ENCODE measurements at regions not wholly inside any gene's neighbourhood (a gene's known extent, or its start where the extent isn't known, plus 50 kb on each side); places are given as distances from the start of the nearest gene placed in this dataset.

DNA sequence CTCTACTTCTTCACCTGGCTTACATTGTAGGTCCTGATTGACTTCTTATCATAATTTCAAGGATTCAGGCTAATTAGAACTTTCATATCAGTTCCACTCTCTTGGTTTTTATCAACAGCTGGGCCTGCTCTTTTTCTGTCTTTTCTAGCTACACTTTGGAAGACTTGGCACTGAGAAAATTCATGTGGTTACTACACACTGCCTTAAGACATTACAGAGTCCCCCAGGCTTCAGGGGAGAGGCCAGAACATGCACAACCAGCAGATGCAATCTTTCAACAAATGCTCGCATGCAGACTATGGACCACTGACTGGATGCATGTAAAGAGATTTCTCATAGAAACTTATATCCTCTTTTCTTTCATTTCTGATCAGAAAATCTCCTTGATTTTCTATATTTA lies 423.5 kb downstream of the TUSC7 start:
- no peak for DNase-seq

DNA sequence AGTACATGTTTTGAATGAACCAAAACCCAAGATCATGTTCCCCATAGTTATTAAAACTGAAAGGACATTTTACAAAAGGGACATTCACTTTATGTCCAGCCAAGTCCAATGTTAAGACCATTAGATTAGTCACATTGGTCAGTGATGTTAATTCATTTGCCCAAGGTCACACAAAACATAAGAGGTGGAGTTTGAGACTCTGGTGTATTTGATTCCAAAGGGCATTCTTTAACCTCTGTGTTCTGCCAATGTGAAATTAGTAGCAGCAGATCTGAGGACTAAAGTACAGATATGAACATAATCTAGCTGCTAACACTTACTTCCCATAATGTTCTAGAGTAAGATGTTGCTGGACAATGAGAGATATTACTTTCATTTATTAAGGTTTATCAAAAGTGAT lies 425.6 kb downstream of the TUSC7 start:
- DNase-seq, result no peak

DNA sequence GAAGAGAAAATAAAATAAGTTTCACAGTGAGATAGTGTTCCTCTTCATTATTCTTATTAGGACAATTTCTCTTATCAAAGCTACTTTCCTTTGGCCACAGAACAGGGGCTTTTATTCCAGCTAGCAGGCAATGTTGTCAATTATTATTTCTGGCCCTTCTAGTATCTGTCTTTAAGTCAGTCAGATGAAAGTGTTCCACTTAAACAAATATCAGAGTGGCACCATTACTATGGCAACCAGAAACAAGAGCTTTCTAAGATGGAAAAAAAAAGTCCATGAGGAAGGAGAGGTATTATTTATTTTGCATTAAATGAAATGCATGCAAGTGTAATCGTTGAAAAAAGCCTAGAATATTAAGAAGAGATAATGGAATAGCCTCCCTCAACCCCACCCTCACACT lies 426.4 kb downstream of the TUSC7 start:
- DNase-seq, result no peak

DNA sequence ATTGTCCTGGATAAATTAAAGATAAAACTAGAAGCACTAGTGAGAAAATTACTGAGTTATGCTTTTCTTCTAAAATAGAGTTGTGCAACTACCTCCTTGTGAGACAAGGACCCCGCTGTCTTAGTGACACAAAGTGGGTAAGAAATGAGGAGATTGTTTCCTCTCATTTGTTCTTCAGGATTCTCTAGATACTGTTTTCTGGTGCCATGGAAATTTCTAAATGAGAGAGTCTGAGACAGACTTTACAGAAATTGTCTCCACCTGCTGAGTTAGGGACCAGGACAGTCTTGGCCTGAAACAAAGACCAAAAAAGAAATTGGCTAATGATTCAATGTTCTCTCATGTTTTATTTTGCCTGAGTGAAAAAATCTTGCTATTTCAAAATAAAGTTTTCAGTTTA lies 427.5 kb downstream of the TUSC7 start:
- DNase-seq, result no peak

DNA sequence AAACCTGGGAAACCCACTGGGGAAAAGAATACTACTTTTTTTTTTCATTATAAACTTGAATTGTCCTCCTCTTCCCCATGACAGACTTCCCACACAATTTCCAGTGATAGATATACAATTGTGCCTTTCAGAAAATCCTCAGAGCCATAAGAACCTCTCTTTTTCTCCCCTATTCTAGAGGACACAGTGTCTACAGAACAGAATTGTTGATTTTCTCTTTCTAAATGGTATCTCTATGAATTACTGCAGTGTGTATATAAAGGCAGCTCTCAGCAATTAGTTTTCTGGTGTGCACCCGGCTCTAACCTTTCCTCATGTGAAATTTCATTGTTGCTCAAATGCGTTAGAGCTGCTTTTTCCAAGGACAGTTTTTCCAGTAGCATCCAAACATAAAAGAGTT lies 430.1 kb downstream of the TUSC7 start:
- no peak for DNase-seq

DNA sequence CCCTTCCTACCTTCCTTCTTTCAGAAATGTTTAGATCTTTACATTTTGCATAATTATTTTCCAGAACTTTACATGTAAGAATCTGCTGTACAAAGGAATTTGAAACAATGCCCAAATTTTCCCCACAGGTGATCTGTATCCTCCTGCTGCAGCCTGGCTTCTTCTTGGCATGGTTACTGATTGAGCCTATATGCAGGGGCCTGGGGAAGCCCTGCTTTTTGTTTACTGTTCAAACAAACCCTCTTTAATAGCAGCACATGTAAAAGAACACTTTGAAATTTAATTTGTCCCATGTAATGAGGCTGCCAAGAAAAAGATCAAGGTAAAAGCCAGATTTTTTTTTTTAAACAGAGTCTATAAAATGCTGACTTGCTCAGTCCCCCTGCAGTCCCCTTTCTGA lies 432.2 kb downstream of the TUSC7 start:
- DNase-seq, result no peak

DNA sequence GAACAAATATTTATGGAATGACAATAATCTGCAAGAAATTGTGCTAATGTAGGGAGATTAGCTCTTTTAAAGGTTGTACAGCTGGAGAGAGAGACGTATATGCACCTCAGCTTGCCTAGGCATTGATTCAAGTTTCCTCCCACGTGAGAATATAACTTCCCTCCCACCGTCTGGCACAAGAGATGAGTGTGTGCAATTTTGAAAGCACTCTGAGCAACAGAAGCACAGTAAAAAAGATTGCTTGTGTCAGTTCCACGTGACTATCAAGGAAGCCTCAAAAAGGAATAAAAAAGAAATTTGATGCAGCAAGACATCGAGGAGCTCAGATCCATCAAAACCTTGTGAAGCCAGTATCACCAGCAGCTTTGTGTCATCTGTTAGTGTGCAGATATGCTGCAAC lies 435.3 kb downstream of the TUSC7 start:
- DNase-seq, result no peak

DNA sequence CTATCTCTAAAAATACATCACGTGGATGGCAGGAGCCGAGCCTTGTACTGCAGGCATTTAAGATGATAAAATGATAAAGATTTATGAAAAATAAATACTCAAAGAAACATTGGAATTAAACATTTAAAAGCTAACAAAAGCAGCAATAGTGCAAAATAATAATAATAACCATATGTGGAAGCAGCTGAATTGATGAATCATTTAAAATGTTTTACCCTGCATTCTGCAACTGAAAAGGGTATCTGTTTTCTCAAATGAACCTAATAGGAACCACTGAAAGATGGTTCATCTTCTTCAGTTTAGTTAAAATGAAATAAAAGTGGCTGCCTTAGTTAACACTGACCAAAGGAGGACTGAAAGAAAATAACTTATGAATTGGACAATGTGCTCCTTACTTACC lies 436.1 kb downstream of the TUSC7 start:
- no peak for DNase-seq

DNA sequence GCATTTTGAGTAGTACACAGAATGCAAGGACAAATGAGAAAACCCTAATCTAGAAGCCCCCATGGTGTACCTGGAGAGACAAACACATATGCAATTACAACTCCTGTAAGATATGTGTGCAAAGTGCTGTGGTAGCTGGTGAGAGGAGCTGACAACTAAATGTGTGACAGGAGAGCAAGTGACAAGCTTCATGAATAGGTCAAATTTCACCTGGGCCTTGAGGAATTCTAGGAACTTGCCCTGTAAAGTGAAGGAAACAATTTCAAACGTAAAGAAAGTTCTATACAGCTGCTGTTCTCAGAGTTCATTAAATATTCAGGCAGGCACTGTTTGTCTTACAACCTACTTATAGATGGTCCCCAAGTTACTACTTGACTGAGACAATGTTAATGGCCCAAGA lies 437.0 kb downstream of the TUSC7 start:
- DNase-seq, result no peak

DNA sequence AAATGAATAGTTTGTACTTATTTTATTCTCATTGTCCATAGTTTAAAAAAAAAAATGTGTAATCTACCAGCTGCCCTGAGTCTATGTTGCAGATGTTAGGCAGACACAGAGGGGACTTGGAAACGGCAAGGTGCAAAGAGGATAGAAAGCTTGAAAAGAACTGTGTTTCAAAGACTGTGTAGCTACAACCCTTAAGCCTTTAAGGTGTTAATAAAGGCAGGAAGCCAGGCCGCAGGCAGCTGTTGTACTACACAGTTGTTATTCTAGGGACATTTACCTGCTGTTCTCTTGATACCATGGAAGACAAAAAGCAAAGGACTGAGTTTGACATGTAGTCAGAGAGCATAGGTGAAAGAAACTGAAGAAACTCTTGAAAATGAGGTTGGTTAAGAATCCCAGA lies 440.0 kb downstream of the TUSC7 start:
- DNase-seq, result no peak

DNA sequence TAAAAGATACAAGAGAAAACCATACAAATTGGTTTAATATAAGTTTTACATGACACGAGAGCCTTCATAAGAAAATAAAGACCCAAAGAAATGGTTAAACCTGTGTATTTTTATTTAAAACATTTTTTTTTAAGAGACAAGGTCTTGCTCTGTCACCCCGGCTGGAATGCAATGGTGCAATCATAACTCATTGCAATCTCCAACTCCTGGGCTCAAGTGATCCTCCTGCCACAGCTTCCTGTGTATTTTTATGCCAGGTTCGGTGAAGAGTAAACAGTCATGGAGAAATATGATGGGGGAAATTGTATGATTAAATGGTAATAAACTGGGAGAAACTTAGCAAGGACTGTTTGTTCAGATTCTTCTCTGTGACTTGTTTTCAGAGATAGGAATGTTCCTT lies 441.0 kb downstream of the TUSC7 start:
- DNase-seq, result no peak

DNA sequence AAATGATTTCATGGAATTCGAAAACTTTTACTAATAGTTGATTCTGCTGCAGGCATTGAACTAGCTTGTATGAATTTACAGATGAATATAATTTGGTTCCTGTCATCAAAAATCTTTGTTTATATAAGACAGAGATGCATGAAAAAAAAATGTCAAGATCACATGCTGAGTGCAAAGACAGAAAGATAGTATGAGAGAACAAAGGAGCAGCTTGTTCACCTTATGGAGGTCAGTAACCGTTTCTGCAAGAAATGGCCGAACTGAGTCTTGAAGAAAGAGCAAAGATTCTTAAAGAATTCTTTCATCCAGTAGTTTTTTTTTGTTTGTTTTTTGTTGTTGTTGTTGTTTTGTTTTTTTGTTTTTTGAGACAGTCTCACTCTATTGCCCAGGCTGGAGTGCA lies 450.6 kb downstream of the TUSC7 start:
- DNase-seq, result no peak

DNA sequence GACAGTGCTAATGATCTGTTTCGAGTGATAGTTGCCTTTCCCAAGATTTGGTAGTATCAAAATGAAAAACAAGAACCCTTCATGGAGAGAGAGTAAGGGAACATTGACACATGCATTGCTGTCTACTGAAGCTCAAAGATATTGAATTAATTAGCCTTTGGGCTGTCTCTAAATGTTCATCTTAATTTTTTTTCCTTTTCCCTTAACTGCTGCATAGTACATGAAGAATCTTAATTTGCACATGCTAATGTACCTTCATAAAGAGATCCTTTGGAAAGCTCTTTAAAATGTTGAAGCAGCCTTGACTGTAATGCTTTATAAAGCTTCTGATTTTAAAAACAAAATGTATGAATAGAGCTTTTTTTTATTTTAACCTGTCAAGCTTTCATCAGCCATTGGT lies 452.2 kb downstream of the TUSC7 start:
- no peak for DNase-seq

DNA sequence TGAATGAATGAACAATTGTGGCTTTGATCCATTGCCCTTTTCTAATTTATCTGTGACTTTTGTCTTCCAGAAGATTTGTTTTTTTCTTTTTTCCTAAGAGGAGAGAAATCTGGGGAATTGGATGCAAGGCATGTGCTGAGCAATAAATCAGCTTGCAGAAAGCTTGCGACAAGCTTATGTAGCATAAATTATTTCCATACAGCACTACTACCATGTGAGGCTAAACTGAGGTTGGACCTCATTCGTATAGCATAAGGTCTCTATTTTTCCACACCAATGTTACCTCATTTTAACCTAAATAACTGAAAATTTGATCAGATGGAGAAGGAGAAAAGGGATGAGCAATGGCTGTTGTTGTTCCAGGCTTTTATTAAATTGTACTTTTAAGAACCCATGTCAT lies 455.6 kb downstream of the TUSC7 start:
- no peak for DNase-seq

DNA sequence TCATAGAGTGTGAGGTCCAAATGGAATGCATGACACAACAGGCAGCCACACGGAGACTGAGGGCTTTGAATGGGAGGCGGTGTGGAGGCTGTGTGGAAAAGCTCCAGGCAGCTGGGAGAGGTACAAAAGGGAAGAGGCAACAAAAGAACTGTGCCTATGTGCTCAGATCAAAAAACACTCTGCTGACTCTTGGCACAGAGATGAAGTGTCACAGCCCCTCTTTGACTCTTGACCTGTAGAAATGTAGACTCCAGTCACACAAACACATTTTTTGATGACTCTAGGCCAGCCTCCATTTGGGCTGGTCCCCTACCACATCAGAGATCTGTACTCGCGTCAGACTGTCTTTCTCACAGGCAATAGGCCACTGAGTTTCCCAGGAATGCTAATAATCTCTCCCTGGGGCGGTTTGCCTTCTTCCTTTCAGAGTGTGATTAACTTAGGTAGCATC lies 456.0 kb downstream of the TUSC7 start:
- no peak for DNase-seq

DNA sequence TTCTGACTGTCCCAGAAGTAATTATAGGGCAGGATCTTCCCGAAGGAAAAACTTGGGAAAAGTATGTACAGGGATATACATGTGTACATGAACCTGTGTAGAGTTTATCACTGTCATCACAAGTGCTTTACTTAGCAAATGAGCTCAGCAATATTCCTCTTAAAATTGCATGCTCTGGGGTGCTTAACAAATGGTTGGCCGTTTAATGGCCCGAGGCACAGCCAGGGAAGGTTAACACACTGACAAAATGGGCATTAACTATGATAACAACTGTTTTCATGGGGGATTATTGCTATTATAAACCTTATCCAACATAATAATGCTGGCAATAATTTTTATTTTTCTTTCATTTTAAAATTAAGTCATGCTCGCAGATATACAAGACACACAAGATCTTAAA lies 459.3 kb downstream of the TUSC7 start:
- no peak for DNase-seq

DNA sequence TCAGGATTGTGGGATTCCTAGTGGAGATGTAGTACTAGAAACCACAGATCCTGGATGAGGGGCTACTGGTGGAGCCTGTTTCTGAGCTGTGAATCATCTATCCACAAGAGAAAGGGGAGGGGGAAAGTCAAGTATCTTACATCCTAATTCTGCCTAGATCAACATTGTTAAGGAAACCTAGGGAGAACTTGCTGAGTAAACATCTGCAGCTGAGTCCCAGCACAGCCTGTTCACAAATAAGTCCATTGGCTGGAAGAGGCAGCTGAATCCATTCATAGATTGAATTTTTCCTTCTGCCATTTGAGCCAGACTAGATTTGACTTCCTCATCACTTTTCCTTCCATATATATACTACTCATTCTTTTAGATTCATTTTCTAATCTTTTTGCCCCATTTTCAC lies 460.5 kb downstream of the TUSC7 start:
- DNase-seq, result no peak

DNA sequence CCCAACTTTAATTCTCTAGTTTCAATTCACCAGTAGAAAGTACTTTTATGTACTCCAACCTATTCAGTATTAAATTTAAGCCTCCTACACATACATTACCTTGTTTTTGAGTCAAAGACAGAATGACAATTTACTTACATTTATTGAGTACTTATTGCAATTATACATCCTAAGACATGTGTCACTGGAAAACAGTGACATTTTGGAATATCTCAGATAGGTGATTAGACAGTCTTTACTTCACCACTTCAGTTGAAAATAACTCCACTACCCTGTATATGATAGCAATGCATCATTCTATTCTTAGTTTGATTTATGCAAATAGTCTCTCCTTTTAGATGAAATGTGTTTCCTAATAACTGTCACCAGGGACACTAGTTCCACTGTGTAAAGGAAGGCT lies 461.5 kb downstream of the TUSC7 start:
- no peak for DNase-seq

DNA sequence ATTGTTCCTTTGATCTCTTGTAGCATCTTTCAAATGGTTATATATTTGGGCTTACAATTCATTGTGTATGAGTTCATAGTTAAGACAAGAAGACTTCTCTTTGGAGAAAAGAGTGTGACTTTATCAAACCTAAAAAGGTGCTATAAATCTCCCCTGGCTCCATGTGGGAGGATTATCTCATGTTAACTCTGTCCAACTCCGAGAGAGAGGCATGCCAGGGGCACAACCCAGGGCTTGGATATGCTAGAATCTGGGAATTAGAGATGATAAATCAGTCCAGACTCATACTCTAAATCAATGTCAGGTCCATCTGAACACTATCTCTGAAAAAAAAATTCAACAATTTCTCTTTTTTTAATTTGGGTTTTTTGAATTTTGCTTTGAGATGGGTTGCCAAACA lies 462.8 kb downstream of the TUSC7 start:
- DNase-seq, result no peak

DNA sequence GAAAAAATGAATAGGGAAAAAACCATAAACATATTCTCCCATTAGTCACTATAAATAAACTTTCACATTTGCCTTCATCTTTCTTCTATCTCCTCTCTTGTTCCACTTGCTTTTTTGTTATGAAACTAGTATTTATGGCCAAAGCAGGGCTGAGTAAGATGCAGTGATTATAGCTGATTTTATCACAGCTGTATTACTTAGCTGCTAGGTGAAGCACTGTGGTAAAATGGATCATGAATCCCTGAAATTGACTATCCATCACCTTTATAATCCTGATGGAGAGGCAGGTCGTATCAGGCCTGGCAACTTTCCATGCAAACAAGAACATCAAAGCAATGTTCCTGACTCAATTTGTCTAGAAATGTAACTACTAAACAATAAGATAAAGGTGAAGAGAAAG lies 471.6 kb downstream of the TUSC7 start:
- no peak for DNase-seq

DNA sequence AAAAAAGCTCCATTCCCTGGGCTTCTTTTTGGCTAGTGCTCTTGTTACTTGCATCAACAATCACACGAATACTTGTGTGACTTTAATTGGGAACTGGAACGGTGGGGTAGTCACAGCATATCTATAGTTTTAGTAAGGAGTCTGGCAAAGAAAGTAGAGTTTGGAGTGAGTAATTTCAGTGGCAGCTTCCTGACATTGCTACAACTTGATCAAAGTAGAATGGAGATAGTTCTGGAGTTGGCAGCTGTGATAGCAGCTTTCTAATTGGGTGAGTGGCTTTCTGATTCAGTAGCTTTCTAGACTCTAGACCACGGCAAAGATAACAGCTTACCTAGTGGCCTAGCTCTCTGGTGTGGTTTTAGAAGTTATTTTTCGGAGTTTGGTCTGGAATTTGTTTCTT lies 475.0 kb downstream of the TUSC7 start:
- DNase-seq, result no peak

DNA sequence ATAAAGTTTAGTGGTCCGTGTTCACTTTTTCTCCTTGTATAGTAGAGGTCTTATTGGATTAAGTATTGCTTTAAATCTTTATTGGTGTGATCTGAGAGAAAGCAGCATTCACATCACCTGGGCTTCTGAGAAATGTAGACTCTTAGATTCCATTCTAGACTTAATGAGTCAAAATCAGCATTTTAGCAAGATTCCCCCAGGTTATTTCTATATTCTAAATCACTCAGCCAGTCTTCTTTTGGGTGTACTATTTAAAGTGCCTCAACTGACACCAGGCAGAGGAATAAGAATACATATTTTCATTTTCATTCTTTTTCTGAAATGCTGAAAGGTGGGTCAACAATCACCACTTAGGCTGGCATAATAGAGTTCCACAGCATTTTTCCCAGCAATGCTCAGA lies 481.7 kb downstream of the TUSC7 start:
- no peak for DNase-seq

DNA sequence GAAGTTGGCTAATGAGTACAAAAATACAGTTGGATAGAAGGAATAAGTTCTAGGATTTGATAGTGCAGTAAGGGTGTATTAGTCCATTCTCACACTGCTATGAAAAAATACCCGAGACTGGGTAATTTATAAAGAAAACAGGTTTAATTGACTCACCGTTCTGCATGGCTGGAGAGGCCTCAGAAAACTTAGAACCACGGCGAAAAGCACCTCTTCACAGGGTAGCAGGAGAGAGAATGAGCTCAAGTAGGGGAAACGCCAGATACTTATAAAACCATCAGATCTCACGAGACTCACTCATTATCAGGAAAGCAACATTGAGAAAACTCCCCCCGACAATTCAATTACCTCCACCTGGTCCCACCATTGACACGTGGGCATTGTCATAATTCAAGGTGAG lies 483.3 kb downstream of the TUSC7 start:
- no peak for DNase-seq

DNA sequence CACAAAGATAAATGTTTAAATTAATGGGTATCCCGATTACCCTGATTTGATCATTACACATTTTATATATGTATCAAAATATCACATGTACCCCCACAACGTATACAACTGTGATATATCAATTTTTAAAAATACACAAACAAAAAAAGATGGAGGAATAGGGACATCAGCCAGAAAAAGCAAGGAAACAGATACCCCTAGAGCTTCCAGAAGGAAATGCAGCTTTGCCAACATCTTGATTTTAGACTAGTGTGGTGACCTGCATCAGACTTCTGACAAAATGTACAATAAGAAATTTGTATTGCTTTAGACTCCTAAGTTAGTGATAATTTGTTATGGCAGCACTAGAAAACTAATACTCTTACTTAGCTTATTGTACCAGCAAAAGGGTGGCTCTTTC lies 483.8 kb downstream of the TUSC7 start:
- no peak for DNase-seq

DNA sequence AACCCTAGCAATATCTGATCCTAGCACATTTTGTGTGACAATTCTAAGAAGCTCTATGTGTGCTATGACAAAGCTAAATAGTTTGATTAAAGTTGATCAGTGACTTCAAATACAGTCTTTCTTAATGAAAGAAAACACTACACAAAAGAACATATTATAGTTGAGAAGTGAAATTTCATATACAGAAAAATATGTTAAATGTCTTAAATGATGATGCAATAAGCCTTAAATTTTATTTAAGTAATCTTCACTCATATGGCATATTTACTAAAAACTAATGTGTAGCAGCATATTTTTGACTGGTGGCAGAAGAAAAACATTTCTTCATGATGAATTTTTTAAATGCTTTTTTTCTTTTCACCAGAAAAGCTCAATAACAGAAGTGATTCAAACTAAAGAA lies 485.5 kb downstream of the TUSC7 start:
- no peak for DNase-seq

DNA sequence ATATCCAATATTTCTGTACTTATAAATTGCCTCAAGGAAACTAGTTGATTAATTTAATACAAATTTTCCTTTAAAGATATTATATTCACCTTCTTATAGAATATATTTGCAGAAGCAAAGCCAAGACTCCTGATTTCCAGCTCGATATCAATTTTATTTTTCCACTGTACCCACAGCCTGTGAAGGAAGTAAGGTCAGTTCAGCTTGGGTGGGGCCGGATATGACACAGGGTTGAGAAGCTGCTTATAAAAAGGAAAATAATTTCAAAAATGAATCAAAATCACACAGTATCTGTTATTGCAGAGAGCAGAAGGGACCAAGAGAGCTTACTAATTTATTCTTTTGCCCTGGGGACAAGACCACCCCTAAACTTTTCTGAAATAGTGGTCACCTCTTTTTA lies 491.4 kb downstream of the TUSC7 start:
- no peak for DNase-seq
